ENCODE measurements at regions not wholly inside any gene's neighbourhood (a gene's known extent, or its start where the extent isn't known, plus 50 kb on each side); places are given as distances from the start of the nearest gene placed in this dataset.

- TF ChIP-seq CTCF (IDR thresholded peaks at IDR 0.05; ENCODE audit: low read depth, low read length, poor library complexity, severe bottlenecking) = no peak
- TF ChIP-seq EZH2phosphoT487 (IDR thresholded peaks at IDR 0.05; ENCODE audit: borderline replicate concordance, low read length) = no peak
Observed at GRCh38 chr20:48006036-48006833, 221.0 kb upstream of the SULF2 start.
